HEK293 (cell line): ENCODE measurements at regions not wholly inside any gene's neighbourhood (a gene's known extent, or its start where the extent isn't known, plus 50 kb on each side); places are given as distances from the start of the nearest gene placed in this dataset.

Experiments
- BCL11A ChIP-seq: fragments of 450-650 bp; formaldehyde crosslinking; IDR thresholded peaks from 2 replicates; pipeline ENCODE4 v1.5.1; 2016; ENCODE audit warnings: low read depth, missing biosample characterization, missing genetic modification characterization
- CTCF ChIP-seq: fragments of 450-650 bp; formaldehyde crosslinking; IDR thresholded peaks from 2 replicates; pipeline ENCODE4 v1.5.1; 2016; ENCODE audit warnings: missing biosample characterization, missing genetic modification characterization
- SP2 ChIP-seq: fragments of 450-650 bp; formaldehyde crosslinking; IDR thresholded peaks from 2 replicates; pipeline ENCODE4 v1.5.1; 2016; ENCODE audit warnings: missing biosample characterization, missing genetic modification characterization
- YY1 ChIP-seq: fragments of 450-650 bp; formaldehyde crosslinking; IDR thresholded peaks from 2 replicates; pipeline ENCODE4 v1.5.1; 2018; ENCODE audit warnings: missing biosample characterization, missing genetic modification characterization
- ZNF10 ChIP-seq: fragments of 450-650 bp; formaldehyde crosslinking; IDR thresholded peaks from 2 replicates; pipeline ENCODE4 v1.5.1; 2017; ENCODE audit warnings: missing biosample characterization, missing genetic modification characterization
- ZNF121 ChIP-seq: fragments of 450-650 bp; formaldehyde crosslinking; IDR thresholded peaks from 2 replicates; pipeline ENCODE4 v1.5.1; 2016; ENCODE audit warnings: missing biosample characterization, missing genetic modification characterization
- ZNF23 ChIP-seq: fragments of 450-650 bp; formaldehyde crosslinking; IDR thresholded peaks from 2 replicates; pipeline ENCODE4 v1.5.1; 2016; ENCODE audit warnings: missing biosample characterization, missing genetic modification characterization, borderline replicate concordance
- ZNF311 ChIP-seq: fragments of 450-650 bp; formaldehyde crosslinking; IDR thresholded peaks from 2 replicates; pipeline ENCODE4 v1.5.1; 2017; ENCODE audit warnings: missing biosample characterization, missing genetic modification characterization, borderline replicate concordance
- ZNF513 ChIP-seq: fragments of 450-650 bp; IDR thresholded peaks from 2 replicates; pipeline ENCODE4 v1.5.1; 2018; ENCODE audit warnings: missing biosample characterization, missing genetic modification characterization

- TF ChIP-seq YY1 (tag by site-specific recombination) (no peak), ZNF23 (tag by site-specific recombination) (no peak), ZNF121 (tag by site-specific recombination) (no peak), ZNF10 (tag by site-specific recombination) (no peak), BCL11A (no peak), ZNF513 (no peak), ZNF311 (no peak), SP2 (tag by site-specific recombination) (no peak), CTCF (tag by site-specific recombination) (no peak)
These were observed 231.1 kb upstream of the MDFIC2 start for GRCh38 chr3:70543493-70543892.
